NCI-H460 (cell line): ENCODE measurements at regions not wholly inside any gene's neighbourhood (a gene's known extent, or its start where the extent isn't known, plus 50 kb on each side); places are given as distances from the start of the nearest gene placed in this dataset.
A peak's percentile ranks its signal among the peaks of the same experiment; 100 is the strongest.

ENCODE experiments used
- DNase-seq: peaks from one replicate; pipeline ENCODE4 v3.0.0-alpha.2; 2016; ENCODE audit warnings: low read depth; ENCODE audit errors: extremely low read depth

- DNase-seq, result no peak
These were observed 76.0 kb downstream of the ATPSCKMT start for GRCh38 chr5:10173716-10174115.

- DNase-seq, result no peak
These were observed 77.4 kb downstream of the ATPSCKMT start for GRCh38 chr5:10172247-10172646.

GRCh38 chr5:10169359-10169758, 80.3 kb downstream of the ATPSCKMT start:
- no peak for DNase-seq

GRCh38 chr5:10168254-10168653, 81.4 kb downstream of the ATPSCKMT start:
- no peak for DNase-seq

GRCh38 chr5:10167806-10168205, 81.9 kb downstream of the ATPSCKMT start:
- DNase-seq, result no peak

- no peak for DNase-seq
These were observed 83.3 kb downstream of the ATPSCKMT start for GRCh38 chr5:10166392-10166791.

GRCh38 chr5:10162468-10162867, 87.2 kb downstream of the ATPSCKMT start:
- no peak for DNase-seq

- no peak for DNase-seq
These were observed 87.9 kb downstream of the ATPSCKMT start for GRCh38 chr5:10161778-10162177.

- DNase-seq, result no peak
These were observed 89.4 kb downstream of the ATPSCKMT start for GRCh38 chr5:10160241-10160640.

GRCh38 chr5:10158886-10159285, 90.8 kb downstream of the ATPSCKMT start:
- DNase-seq, result no peak

- no peak for DNase-seq
These were observed 92.5 kb downstream of the ATPSCKMT start for GRCh38 chr5:10157085-10157669.

- no peak for DNase-seq
These were observed 93.6 kb downstream of the ATPSCKMT start for GRCh38 chr5:10155897-10156667.

GRCh38 chr5:10153808-10154537, 95.7 kb downstream of the ATPSCKMT start:
- no peak for DNase-seq

GRCh38 chr5:10153394-10153793, 96.3 kb downstream of the ATPSCKMT start:
- no peak for DNase-seq

GRCh38 chr5:10151656-10152055, 98.0 kb downstream of the ATPSCKMT start:
- no peak for DNase-seq

- DNase-seq, result no peak
These were observed 99.8 kb downstream of the ATPSCKMT start for GRCh38 chr5:10149911-10150310.

- DNase-seq, result peak; percentile 54
These were observed 103.7 kb downstream of the ATPSCKMT start for GRCh38 chr5:10145923-10146401.

- no peak for DNase-seq
These were observed 105.6 kb downstream of the ATPSCKMT start for GRCh38 chr5:10144040-10144439.

GRCh38 chr5:10140195-10140973, 109.3 kb downstream of the ATPSCKMT start:
- peak; percentile 21 for DNase-seq

- DNase-seq, result no peak
These were observed 111.2 kb downstream of the ATPSCKMT start for GRCh38 chr5:10138395-10139057.
